OCI-LY1 (cell line): ENCODE measurements at regions not wholly inside any gene's neighbourhood (a gene's known extent, or its start where the extent isn't known, plus 50 kb on each side); places are given as distances from the start of the nearest gene placed in this dataset.

Source experiments
- EZH2 ChIP-seq: fragments of 200-600 bp; sonication (generic), shearing (Covaris generic); IDR thresholded peaks from 2 replicates; pipeline ENCODE4 v1.8.0; 2017; ENCODE audit warnings: borderline replicate concordance, mixed run types, mild to moderate bottlenecking, antibody characterized with exemption, low read length, moderate library complexity, mixed read lengths
- TF ChIP-seq, protein P1 (sequence below): fragments of 200-600 bp; sonication (generic), shearing (Covaris generic); IDR thresholded peaks from 2 replicates; pipeline ENCODE4 v1.5.1; 2017; ENCODE audit warnings: mild to moderate bottlenecking, antibody characterized with exemption, low read length, moderate library complexity, mixed read lengths

DNA sequence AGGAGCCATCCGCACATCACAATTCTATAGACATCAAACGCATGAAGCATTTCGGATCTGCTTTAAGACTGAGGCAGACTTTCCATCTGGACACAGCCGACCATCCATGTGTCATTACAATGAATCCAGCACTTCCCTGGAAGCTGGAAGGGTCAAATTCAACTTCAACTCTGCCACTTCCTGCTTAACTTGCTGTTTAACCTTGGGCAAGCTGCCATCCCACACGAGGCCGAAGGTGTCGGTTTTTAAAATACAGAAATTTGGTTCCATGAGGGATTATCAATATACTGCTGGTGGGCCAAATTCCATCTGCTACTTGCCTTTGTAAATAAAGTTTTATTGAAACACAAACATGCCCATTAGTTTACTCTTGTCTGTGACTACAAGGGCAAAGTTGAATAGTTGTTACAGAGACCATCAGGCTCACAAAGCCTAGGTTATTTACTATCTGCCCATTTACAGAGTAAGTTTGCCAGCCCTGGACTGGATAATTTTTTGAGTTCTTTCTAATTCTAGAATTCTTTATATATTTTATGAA, 134.6 kb downstream of the FAM204A start:
- TF ChIP-seq, protein P1, sequence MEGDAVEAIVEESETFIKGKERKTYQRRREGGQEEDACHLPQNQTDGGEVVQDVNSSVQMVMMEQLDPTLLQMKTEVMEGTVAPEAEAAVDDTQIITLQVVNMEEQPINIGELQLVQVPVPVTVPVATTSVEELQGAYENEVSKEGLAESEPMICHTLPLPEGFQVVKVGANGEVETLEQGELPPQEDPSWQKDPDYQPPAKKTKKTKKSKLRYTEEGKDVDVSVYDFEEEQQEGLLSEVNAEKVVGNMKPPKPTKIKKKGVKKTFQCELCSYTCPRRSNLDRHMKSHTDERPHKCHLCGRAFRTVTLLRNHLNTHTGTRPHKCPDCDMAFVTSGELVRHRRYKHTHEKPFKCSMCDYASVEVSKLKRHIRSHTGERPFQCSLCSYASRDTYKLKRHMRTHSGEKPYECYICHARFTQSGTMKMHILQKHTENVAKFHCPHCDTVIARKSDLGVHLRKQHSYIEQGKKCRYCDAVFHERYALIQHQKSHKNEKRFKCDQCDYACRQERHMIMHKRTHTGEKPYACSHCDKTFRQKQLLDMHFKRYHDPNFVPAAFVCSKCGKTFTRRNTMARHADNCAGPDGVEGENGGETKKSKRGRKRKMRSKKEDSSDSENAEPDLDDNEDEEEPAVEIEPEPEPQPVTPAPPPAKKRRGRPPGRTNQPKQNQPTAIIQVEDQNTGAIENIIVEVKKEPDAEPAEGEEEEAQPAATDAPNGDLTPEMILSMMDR: no peak
- no peak for TF ChIP-seq EZH2
